Activated T-cell treated with anti-CD3 and anti-CD28 coated beads, Interleukin-2, amount 50 U/mL, for 24 hours (primary cell): ENCODE measurements at regions not wholly inside any gene's neighbourhood (a gene's known extent, or its start where the extent isn't known, plus 50 kb on each side); places are given as distances from the start of the nearest gene placed in this dataset.
A peak's percentile ranks its signal among the peaks of the same experiment; 100 is the strongest.

Experiments
- DNase-seq: peaks from one replicate; pipeline ENCODE4 v3.0.0-alpha.2; 2020
- H3K27ac Mint-ChIP-seq: 2 replicates; pipeline ENCODE4 v1.8.0; 2020; ENCODE audit warnings: mild to moderate bottlenecking, mixed read lengths
- H3K27me3 Mint-ChIP-seq: 2 replicates; pipeline ENCODE4 v1.8.0; 2020; ENCODE audit warnings: mixed read lengths
- H3K36me3 Mint-ChIP-seq: 2 replicates; pipeline ENCODE4 v1.8.0; 2020; ENCODE audit warnings: low read depth, mixed read lengths
- H3K4me1 Mint-ChIP-seq: 2 replicates; pipeline ENCODE4 v1.8.0; 2020; ENCODE audit warnings: low read depth, mixed read lengths
- H3K4me3 Mint-ChIP-seq: 2 replicates; pipeline ENCODE4 v1.8.0; 2020; ENCODE audit warnings: mild to moderate bottlenecking, moderate library complexity, mixed read lengths
- H3K9me3 Mint-ChIP-seq: 2 replicates; pipeline ENCODE4 v1.8.0; 2020; ENCODE audit warnings: mixed read lengths

DNA sequence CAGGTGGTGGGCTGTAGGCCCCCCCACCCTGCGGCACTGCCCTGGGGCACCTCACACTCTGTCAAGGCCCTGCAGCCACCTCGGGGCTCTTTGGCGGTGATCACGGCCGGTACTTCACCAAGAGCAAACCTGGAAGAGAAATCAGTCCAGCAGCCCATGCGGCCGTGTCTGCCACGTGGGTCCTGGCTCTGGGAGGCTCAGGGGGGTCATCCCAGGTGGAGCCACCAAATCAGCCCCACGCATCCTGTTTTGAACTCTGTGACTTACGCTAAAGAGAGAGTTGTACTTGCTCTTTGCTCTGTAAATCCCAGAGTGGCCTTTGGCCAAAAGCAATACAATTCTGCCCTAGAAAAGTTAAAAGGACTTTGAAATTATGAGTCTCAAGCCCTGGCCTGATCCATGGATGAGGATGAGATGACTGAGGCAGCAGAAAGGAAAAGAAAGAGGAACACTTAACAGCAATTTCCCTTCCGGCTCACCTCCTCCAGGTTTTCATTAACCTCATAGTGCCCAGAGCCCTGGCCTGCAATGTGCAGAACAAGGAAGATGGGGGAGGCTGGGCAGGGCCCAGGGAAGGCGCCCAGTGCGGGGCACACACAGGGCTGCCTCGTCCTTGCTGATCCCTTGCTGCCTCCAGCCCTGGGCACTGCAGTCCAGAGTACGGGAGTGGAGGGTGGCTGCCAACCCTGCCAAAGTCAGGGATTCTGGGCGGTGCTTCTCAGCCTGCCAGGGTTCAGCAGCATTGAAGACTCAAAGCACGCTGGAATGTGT lies 337.0 kb downstream of the MATN1 start:
- Mint-ChIP-seq H3K4me3 (no peak overlapping the region), H3K36me3 (no peaks in the 10 kb centered on the region), H3K4me1 (no peaks in the 10 kb centered on the region), H3K27ac (no peak overlapping the region), H3K9me3 (no peaks in the 10 kb centered on the region), H3K27me3 (peaks cover 26% of the 10 kb centered on the region)
- peak; percentile 7 for DNase-seq

DNA sequence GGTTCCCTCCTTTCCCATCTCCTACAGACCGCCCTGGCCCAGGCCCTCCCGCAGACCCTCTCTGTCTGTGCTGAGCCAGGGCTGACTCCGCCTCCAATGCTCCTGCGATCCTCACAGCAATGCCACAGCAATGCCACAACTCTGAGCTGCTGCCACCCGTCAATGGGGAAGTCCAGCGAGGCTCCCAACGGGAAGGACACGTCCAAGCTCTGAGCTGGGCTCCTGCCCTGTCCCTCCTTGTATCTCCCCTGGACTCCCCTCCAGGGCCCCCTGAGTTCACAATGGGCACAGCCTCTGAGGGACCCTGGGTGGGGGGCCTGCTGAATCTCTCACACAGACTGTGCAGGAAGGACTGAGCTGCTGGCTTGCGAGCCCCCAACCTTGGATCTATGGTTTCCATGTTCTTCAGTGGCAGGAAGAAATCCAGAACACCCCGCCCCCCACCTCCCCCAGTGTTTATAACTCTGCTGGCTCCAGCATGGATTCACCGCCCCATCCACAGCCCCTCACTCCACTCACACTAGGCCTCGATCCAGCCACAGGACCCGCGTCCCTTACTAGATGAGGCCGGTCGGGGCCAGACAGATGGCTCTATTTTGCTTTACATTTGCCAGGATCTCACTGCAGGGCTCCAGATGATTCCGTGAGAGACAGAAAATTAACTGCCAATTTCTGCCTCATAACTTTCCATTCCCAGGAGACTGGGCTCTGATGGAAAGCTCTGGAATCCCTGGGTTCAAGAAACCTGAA lies 338.0 kb downstream of the MATN1 start:
- no peak overlapping the region for H3K4me3 Mint-ChIP-seq
- no peak overlapping the region for H3K27ac Mint-ChIP-seq
- no peaks in the 10 kb centered on the region for H3K9me3 Mint-ChIP-seq
- H3K36me3 Mint-ChIP-seq = no peaks in the 10 kb centered on the region
- peaks cover 2% of the 10 kb centered on the region for H3K4me1 Mint-ChIP-seq
- DNase-seq = peak; percentile 7
- H3K27me3 Mint-ChIP-seq = peaks cover 26% of the 10 kb centered on the region

GRCh38 chr1:30384286-30385245 lies 338.8 kb downstream of the MATN1 start:
- Mint-ChIP-seq H3K36me3 (no peaks in the 10 kb centered on the region), H3K4me3 (no peak overlapping the region), H3K27ac (no peak overlapping the region), H3K9me3 (no peaks in the 10 kb centered on the region), H3K4me1 (peaks cover 2% of the 10 kb centered on the region), H3K27me3 (peaks cover 21% of the 10 kb centered on the region)
- peak; percentile 14 for DNase-seq

DNA sequence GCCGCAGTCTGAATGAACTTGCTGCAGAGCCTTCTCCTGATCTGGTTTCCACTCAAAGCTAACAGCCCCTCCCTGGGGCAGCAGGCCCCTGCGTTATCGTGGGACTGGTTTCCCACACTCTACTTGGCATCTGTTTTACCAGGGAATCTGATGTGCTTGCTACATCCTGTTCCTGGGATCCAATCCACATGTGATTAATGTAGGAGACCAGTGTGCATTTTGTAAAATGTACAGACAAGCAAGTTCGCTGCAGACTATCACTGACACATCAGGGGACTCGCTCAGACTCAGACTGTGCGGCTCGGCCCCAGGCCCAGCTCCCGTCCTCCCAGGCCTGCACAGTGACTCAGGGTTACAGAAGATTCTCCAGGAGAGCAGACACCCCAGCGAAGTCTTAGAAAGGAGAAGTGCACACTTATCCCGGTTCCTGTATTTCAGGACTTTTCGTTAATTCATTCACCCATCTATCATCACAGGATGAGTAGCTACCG lies 340.1 kb downstream of the MATN1 start:
- H3K27me3 Mint-ChIP-seq = peaks cover 18% of the 10 kb centered on the region
- no peak overlapping the region for H3K4me3 Mint-ChIP-seq
- no peaks in the 10 kb centered on the region for H3K9me3 Mint-ChIP-seq
- H3K27ac Mint-ChIP-seq = no peak overlapping the region
- H3K4me1 Mint-ChIP-seq = peaks cover 2% of the 10 kb centered on the region
- no peaks in the 10 kb centered on the region for H3K36me3 Mint-ChIP-seq
- DNase-seq = peak; percentile 7

DNA sequence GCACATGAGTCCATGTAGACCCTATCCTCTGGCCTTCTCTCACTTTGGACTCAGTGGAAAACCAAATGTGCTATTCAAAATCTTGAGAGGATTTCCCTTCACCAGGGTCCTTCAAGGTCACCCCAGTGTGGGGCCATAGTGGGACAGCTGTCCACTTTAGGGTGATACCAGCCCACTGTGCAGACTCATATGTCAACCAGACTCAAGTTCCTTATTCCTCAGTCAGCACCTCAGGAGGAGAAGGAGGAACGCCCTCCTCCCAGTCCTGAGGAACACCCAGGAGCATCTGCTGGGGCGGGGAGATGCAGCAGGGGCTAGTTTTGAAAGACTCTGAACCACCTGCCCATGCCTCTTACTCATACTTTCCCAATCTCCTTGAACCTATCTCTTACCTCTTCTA lies 340.9 kb downstream of the MATN1 start:
- Mint-ChIP-seq H3K36me3 (no peaks in the 10 kb centered on the region), H3K27me3 (peaks cover 15% of the 10 kb centered on the region), H3K4me1 (peaks cover 2% of the 10 kb centered on the region), H3K4me3 (no peak overlapping the region), H3K27ac (no peak overlapping the region), H3K9me3 (no peaks in the 10 kb centered on the region)
- DNase-seq = peak; percentile 7

DNA sequence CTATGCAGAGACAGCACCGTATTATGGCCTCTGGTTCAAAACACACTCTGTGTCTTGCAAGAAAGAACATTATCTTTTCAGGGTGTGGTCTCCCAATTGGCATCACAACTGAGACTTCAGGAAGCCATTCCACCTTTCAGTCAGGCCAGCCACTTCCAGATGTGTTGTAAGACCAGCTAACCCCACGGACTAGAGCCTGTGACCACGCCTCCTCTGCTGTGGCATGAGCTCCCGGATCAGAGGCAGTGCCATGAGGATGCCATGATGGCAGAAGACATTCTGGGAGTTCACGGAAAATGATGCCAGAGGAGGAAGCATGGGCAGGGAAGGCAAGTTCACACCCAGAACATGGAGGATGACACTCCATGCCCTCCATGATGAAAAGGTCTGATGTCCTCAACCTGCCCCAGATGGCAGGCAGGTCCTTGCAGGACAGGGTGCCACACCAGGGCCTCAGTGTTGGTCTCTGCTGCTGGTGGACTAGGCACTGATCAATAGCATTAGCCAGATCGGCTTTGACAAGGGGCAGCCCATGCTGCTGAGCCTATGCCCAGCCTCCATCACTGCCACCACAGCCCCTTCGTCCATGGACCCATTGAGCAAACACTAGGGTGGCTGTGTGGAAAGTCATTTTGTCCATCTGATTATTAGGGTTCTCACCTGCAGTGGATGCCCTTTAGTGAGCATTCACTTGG lies 341.6 kb downstream of the MATN1 start:
- Mint-ChIP-seq H3K27ac (no peak overlapping the region), H3K36me3 (no peaks in the 10 kb centered on the region), H3K9me3 (no peaks in the 10 kb centered on the region), H3K27me3 (peaks cover 14% of the 10 kb centered on the region), H3K4me1 (peaks cover 2% of the 10 kb centered on the region), H3K4me3 (no peak overlapping the region)
- peak; percentile 11 for DNase-seq

- no peaks in the 10 kb centered on the region for H3K36me3 Mint-ChIP-seq
- peaks cover 18% of the 10 kb centered on the region for H3K27me3 Mint-ChIP-seq
- peak; percentile 13 for DNase-seq
- no peaks in the 10 kb centered on the region for H3K9me3 Mint-ChIP-seq
- no peak overlapping the region for H3K4me3 Mint-ChIP-seq
- H3K4me1 Mint-ChIP-seq = peaks cover 2% of the 10 kb centered on the region
- no peak overlapping the region for H3K27ac Mint-ChIP-seq
Observed at GRCh38 chr1:30381266-30381665, 342.1 kb downstream of the MATN1 start.

DNA sequence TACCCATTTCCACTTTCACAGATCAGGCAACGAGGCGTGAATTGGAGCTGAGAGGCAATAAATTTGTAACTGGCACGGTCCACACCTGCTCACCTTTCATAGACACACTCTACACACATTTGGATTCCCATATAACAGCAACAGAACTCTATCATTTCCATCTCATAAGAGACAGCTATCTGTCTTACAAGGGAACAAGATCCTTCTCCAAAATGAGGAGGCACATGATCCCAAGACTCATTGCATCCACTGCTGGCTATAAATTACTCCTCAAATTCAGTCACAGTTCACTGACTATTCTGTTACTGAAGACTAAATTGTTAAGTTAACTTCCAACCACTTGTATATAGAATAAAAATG lies 342.8 kb downstream of the MATN1 start:
- no peaks in the 10 kb centered on the region for H3K36me3 Mint-ChIP-seq
- DNase-seq = no peak
- H3K4me3 Mint-ChIP-seq = no peak overlapping the region
- no peaks in the 10 kb centered on the region for H3K9me3 Mint-ChIP-seq
- no peak overlapping the region for H3K27ac Mint-ChIP-seq
- H3K4me1 Mint-ChIP-seq = peaks cover 2% of the 10 kb centered on the region
- peaks cover 18% of the 10 kb centered on the region for H3K27me3 Mint-ChIP-seq

GRCh38 chr1:30379684-30380624 lies 343.4 kb downstream of the MATN1 start:
- DNase-seq = peak; percentile 52
- peaks cover 2% of the 10 kb centered on the region for H3K4me1 Mint-ChIP-seq
- H3K27ac Mint-ChIP-seq = no peak overlapping the region
- H3K27me3 Mint-ChIP-seq = peaks cover 15% of the 10 kb centered on the region
- no peaks in the 10 kb centered on the region for H3K9me3 Mint-ChIP-seq
- H3K4me3 Mint-ChIP-seq = no peak overlapping the region
- H3K36me3 Mint-ChIP-seq = no peaks in the 10 kb centered on the region

DNA sequence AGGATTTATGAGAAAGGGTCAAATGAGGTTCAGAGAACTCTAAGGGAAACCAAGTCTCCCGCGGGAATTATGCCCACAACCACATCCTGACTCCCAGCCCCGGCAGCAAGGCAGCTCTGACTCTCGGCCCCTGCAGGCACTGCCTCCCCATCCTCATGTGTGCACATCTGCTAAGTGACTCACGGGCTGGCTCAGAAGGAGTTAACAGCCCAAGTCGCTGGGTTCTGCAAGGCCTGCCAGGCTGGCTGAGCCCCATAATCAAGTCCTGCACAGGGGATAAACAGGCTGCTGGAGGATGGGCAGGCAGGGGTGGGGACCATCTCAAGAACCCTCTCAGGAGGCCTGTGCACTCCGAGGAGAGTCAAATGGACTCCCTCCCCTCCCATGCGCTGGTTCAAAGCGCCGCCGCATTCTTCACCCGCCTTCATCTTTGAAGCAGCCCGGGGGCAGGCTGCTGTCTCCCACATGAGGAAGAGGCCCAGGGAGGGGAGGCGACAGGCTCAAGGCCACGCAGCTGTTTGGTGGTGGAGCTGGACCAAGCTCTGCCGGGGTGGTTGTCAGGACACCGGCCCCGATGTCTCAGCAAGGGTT lies 344.3 kb downstream of the MATN1 start:
- no peaks in the 10 kb centered on the region for H3K36me3 Mint-ChIP-seq
- H3K27me3 Mint-ChIP-seq = peaks cover 18% of the 10 kb centered on the region
- no peak overlapping the region for H3K27ac Mint-ChIP-seq
- H3K4me1 Mint-ChIP-seq = peaks cover 2% of the 10 kb centered on the region
- H3K4me3 Mint-ChIP-seq = no peak overlapping the region
- peak; percentile 22 for DNase-seq
- H3K9me3 Mint-ChIP-seq = no peaks in the 10 kb centered on the region

DNA sequence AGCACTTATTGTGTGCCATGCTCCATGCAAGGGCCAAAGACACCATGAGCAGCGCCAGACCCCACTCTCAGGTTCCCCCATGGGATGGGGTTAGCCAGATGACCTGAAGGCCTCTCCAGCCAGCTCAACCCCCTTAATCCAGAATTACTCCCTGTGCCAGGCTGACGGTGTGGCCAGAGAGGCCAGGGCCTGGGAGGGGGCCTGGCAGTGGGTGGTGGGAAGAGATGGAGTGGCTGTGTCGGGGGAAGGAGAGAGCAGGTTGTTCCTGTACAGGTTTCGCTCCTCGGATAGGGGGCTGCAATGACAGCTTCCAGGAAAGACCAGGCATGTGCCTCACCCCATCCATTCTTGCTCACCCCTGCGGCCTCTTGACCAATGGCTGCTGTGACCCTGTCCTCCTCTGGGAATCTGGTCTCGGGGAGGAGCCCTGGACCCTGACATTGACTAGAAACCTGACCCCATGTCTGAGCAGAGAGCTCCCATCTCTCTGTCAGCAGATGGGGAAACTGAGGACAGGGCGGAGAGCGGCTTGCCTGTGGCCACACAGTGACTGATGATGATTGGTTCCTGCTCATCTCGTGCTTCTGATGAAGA lies 345.3 kb downstream of the MATN1 start:
- DNase-seq = peak; percentile 2
- Mint-ChIP-seq H3K4me3 (no peak overlapping the region), H3K27me3 (peaks cover 15% of the 10 kb centered on the region), H3K9me3 (no peaks in the 10 kb centered on the region), H3K4me1 (peaks cover 2% of the 10 kb centered on the region), H3K27ac (no peak overlapping the region), H3K36me3 (no peaks in the 10 kb centered on the region)

GRCh38 chr1:30377230-30378002 lies 346.0 kb downstream of the MATN1 start:
- Mint-ChIP-seq H3K9me3 (no peaks in the 10 kb centered on the region), H3K27ac (no peak overlapping the region), H3K27me3 (peaks cover 15% of the 10 kb centered on the region), H3K4me1 (peaks cover 2% of the 10 kb centered on the region), H3K36me3 (no peaks in the 10 kb centered on the region), H3K4me3 (no peak overlapping the region)
- DNase-seq = no peak
